HG02973 (cell line): ENCODE measurements at regions not wholly inside any gene's neighbourhood (a gene's known extent, or its start where the extent isn't known, plus 50 kb on each side); places are given as distances from the start of the nearest gene placed in this dataset.

Source experiments
- ATAC-seq: cut with Tn5 transposase; IDR thresholded peaks from one replicate; pipeline ENCODE4 v1.9.1; 2021; ENCODE audit warnings: moderate library complexity; ENCODE audit not compliant: unreplicated experiment

GRCh38 chr5:135236228-135236907 is 162.7 kb downstream of the MACROH2A1 start:
- no peak for ATAC-seq

DNA sequence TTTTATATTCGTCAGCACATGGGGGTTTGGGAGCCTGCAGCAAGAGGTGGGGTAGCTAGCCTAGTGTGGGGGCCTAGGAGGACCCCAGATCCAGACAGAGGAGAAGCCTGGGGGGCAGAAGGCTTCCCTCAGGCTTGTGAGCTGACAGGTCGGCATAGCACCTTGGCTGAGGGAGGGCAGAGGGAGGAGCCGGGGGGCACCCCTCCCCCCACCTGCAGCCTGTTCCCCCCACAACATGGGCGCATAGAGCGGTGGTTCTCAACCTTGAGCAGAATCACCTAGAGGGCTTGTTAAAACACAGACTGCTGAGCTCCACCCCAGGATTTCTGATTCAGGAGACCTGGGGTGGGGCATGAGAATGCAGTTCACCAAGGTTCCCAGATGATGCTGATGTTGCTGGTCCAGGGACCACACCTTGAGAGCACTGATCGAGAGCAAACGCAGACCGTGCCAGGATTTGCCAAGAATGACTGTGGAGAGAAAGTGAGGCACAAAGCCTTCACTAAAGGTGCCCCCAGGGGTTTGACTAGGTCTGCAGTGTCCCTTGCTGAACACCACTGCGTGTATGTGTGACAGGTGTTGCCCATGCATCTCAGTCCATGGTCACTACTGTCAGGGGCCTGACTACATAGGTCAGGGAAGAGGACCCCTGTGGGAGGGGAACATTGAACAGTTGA is 163.3 kb downstream of the MACROH2A1 start:
- ATAC-seq: no peak

GRCh38 chr5:135234666-135235401 is 164.2 kb downstream of the MACROH2A1 start:
- no peak for ATAC-seq

GRCh38 chr5:135234242-135234641 is 164.8 kb downstream of the MACROH2A1 start:
- no peak for ATAC-seq

DNA sequence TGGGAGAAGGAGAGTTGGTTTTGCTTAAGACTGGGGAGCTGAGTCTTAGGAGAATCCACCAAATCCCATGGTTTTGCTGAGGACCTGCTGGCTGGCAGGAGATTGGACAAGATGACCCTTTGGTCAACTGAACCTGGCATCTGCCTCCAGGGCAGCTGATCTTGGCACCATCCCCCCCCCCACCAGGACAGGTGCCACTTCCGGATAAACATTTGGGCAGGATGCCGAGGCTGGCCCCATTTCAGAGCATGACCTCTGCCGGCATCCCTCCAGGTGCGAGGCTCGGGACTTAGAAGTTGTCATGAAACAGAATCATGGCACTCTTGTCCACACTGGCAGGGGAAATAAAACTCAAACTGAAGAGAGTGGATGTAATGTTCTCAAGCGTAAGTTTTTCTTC is 165.6 kb downstream of the MACROH2A1 start:
- no peak for ATAC-seq

DNA sequence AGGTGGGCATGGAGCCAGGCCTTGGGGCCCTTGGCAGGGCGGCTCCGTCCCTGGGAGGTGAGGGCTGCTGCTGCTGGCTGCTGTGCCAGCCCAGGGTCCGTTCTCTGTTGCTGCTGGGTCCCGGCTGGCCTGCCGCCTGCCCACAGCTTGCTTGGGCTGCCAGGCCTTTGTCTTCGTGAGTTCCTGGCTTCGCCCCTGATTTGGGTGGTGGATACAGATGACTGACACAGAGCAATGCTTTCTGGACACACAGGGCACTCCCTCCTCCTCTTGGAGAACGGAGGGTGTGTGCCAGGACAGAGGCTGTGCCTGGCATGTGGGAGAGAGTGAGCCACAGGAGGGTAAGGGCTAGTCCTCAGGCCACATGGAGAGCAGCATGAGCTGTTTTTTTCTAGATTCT is 166.1 kb downstream of the MACROH2A1 start:
- no peak for ATAC-seq

- no peak for ATAC-seq
These were observed 167.7 kb downstream of the MACROH2A1 start for GRCh38 chr5:135231289-135231688.

GRCh38 chr5:135230251-135230925 is 168.6 kb downstream of the MACROH2A1 start:
- ATAC-seq: no peak

GRCh38 chr5:135229679-135230132 is 169.3 kb downstream of the MACROH2A1 start:
- ATAC-seq: no peak

- ATAC-seq: no peak
These were observed 169.9 kb downstream of the MACROH2A1 start for GRCh38 chr5:135229122-135229521.

DNA sequence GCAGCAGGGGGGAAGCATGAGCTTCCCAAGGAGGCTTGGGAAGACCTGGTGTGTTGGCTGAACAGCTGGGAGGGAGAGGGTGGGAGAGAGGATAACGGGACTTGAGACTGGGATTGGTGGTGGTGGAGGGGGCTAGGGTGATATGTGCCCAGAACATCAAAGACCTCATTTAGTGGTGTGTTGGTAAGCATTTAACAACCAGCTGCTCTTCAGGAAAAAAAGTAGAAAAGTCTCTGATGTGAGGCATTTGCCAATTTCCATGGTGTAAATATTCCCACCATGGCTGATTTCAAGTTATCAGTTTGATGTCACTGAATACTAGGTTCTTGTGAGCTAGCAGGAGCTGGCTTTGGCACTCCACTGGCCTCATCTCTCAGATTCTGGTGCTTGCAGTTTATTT is 170.8 kb downstream of the MACROH2A1 start:
- no peak for ATAC-seq

DNA sequence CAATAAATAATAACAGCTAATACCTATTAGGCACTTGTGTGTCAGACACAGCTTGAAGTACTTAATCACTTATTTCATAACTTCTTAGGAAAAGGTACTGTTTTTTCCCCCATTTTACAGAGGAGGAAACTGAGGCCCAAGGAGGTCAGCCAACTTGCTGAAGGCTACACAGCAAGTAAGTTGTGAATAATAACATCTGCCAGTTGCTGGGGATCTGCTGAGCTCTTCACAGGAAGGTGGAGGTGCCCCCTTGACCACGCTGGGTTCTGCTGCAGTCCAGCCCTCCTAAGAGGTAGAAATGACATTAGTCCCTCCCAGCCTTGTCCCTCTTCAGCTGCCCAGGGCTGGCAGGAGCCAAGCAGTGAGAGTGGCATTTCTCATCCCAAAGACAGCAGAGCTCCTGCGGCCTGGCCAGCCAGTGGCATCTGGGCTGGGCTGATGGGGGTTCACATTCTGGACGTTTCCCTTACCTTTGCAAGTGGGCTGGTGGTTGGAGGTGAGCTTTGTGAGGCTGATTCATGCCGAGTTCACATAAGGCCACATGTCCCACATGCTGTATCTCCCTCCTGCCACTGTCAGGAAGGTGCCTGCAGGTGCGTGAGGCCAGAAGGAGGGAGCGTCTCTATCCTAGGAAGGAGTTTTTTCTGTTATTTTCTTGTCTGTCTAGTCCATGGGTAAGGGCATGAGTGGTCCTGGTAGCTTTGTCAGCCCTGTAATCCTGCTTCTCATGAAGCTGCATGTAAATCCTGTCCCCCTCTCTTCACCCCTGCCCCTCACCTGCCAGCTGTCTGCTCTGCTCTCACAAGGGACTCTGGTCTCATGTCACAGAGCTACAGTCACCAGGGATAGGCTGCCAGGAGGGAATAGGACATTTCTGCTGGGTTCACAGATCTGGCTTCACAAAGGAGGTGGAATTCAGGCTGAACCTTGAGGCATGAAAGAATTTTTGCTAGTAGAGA is 171.7 kb downstream of the MACROH2A1 start:
- no peak for ATAC-seq

- no peak for ATAC-seq
These were observed 173.0 kb downstream of the MACROH2A1 start for GRCh38 chr5:135225856-135226560.

- no peak for ATAC-seq
These were observed 175.0 kb downstream of the MACROH2A1 start for GRCh38 chr5:135223891-135224625.

GRCh38 chr5:135223404-135223803 is 175.6 kb downstream of the MACROH2A1 start:
- no peak for ATAC-seq

- ATAC-seq: no peak
These were observed 176.3 kb downstream of the MACROH2A1 start for GRCh38 chr5:135222771-135223170.

DNA sequence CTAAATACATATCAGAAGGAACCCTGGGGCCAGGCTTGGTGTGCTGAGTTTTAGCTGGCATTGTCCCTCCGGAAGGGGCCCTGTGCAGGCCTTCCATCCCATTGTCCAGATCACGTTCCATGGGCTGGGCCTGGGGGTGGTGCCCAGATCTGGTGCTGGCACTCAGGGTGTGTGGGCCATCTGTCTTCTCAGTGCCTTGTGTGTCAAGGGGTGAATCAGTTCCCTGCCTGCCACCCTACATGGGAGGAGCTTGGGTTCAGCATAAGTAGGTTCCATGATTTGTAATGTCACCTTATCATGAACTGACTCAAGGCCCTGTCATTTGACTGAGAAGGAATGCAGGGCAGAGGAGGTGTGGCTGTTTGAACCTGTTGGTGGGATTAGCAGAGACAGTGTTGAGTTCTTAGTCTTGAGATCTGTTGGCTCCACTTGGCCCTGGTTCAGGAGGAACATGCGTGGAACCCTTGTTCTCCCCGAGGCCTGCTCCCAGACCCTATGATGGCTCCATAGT is 176.8 kb downstream of the MACROH2A1 start:
- ATAC-seq: no peak

DNA sequence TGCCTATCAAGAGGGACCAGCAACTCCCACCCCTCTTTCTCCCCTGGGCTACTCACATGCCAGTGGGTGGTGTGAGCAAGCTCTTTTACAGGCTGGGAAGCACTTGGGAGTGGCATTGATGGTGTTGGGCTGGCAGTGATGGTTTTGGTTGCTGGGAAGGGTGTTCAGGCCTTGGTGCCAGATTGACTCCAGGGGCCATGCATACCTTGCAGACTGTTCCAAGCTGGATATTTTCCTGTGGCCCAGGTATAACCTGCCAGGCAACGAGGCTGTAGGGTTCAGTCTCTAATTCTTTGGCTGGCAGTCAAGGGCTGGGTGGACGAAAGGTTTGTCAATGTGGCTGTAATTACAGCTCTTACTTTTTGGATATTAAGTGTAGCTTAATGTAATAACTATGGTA is 177.3 kb downstream of the MACROH2A1 start:
- no peak for ATAC-seq

GRCh38 chr5:135221187-135221473 is 177.9 kb downstream of the MACROH2A1 start:
- no peak for ATAC-seq
